Hematopoietic multipotent progenitor cell treated with erythropoietin and hydrocortisone succinate and interleukin-3 and kit ligand, for 17 days (in vitro differentiated cells): ENCODE measurements at regions not wholly inside any gene's neighbourhood (a gene's known extent, or its start where the extent isn't known, plus 50 kb on each side); places are given as distances from the start of the nearest gene placed in this dataset.
"Not testable (repeated sequence)": the region's sequence is repeated elsewhere in the genome, so short reads cannot be mapped to it uniquely, and the experiment has no call there.

Experiments
- DNase-seq: peaks from one replicate; pipeline ENCODE4 v3.0.0-alpha.2; 2015; ENCODE audit warnings: low spot score

- no peak for DNase-seq
Measured at GRCh38 chr6:168255283-168255881, 64.2 kb downstream of the DACT2 start.

GRCh38 chr6:168252267-168252666 lies 67.3 kb downstream of the DACT2 start:
- no peak for DNase-seq

GRCh38 chr6:168250250-168250649 lies 69.3 kb downstream of the DACT2 start:
- no peak for DNase-seq

- no peak for DNase-seq
Measured at GRCh38 chr6:168249746-168250145, 69.8 kb downstream of the DACT2 start.

GRCh38 chr6:168248148-168248620 lies 71.4 kb downstream of the DACT2 start:
- DNase-seq: no peak

- DNase-seq: peak; percentile 51
Measured at GRCh38 chr6:168247443-168248147, 72.0 kb downstream of the DACT2 start.

GRCh38 chr6:168244961-168245551 lies 74.5 kb downstream of the DACT2 start:
- no peak for DNase-seq

- no peak for DNase-seq
Measured at GRCh38 chr6:168243812-168244376, 75.7 kb downstream of the DACT2 start.

GRCh38 chr6:168242940-168243225 lies 76.7 kb downstream of the DACT2 start:
- DNase-seq: no peak

- no peak for DNase-seq
Measured at GRCh38 chr6:168242111-168242939, 77.3 kb downstream of the DACT2 start.

GRCh38 chr6:168240160-168240559 lies 79.4 kb downstream of the DACT2 start:
- DNase-seq: no peak

- no peak for DNase-seq
Measured at GRCh38 chr6:168239044-168239773, 80.4 kb downstream of the DACT2 start.

GRCh38 chr6:168238159-168238909 lies 81.2 kb downstream of the DACT2 start:
- DNase-seq: no peak

- DNase-seq: not testable (repeated sequence)
Measured at GRCh38 chr6:168233875-168234213, 85.7 kb downstream of the DACT2 start.

- DNase-seq: no peak
Measured at GRCh38 chr6:168232989-168233874, 86.3 kb downstream of the DACT2 start.

GRCh38 chr6:168232528-168232927 lies 87.0 kb downstream of the DACT2 start:
- DNase-seq: no peak

- DNase-seq: no peak
Measured at GRCh38 chr6:168232062-168232461, 87.5 kb downstream of the DACT2 start.

- no peak for DNase-seq
Measured at GRCh38 chr6:168231393-168231957, 88.1 kb downstream of the DACT2 start.

GRCh38 chr6:168229368-168229752 lies 90.2 kb downstream of the DACT2 start:
- no peak for DNase-seq
